ENCODE measurements at regions not wholly inside any gene's neighbourhood (a gene's known extent, or its start where the extent isn't known, plus 50 kb on each side); places are given as distances from the start of the nearest gene placed in this dataset.

DNA sequence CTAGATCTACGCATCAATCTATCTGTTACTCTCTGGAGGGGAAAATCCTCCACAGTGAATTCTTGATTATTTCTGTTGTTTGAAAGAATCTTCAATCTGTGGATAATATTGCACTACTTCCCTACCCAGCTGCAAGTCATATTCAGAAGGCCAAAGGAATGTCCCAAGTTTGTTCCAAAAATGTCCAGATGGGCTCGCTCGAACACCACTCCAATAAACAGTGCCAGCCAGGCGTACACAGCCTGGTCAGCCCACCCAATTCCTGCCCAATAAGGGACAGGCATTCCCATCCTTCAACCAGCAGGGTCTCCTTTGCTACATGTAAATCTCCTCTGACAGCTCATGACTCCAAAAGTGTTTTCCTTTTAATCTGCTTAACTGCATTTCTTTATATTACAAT lies 80.7 kb upstream of the GPM6B start:
- no peak overlapping the region for H3K4me3 ChIP-seq
- peak overlapping the region in 1 of 2 donors; percentile 12 for H3K27ac ChIP-seq
- DNase-seq (ENCODE audit: low spot score) = no peak
- TF ChIP-seq, protein P1, sequence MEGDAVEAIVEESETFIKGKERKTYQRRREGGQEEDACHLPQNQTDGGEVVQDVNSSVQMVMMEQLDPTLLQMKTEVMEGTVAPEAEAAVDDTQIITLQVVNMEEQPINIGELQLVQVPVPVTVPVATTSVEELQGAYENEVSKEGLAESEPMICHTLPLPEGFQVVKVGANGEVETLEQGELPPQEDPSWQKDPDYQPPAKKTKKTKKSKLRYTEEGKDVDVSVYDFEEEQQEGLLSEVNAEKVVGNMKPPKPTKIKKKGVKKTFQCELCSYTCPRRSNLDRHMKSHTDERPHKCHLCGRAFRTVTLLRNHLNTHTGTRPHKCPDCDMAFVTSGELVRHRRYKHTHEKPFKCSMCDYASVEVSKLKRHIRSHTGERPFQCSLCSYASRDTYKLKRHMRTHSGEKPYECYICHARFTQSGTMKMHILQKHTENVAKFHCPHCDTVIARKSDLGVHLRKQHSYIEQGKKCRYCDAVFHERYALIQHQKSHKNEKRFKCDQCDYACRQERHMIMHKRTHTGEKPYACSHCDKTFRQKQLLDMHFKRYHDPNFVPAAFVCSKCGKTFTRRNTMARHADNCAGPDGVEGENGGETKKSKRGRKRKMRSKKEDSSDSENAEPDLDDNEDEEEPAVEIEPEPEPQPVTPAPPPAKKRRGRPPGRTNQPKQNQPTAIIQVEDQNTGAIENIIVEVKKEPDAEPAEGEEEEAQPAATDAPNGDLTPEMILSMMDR (IDR thresholded peaks at IDR 0.05) = no peak

DNA sequence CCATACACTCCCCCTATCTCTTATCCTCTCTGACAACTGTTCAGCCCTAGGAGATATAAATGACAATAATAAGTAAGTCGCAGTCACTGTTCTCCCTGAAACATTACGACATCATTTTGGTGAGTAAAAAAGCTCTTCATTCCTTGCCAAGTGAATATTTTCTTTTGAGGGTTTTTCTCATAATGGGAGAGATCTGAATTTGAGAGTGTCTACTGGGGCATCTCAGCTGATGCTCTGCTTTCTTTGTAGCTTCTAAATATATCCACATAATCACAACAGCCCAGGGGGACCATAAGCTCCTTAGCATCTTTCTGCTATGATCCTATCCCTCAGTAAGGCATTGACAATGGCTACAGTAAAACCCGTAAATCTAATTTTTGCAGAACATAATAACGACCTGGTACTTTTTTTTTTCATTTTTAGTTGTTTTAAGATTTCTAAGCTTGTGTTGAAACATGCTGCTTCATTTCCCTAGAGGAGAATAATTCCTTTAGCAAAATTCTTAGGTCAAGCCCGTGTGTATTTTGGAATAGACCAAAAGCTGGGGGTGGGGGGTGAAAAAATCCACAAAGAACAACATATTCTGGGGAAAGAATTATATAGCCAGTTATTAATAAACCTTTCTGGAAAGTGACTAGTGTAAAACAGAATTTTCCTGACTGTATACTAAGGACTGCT lies 78.1 kb upstream of the GPM6B start:
- TF ChIP-seq, protein P1 (IDR thresholded peaks at IDR 0.05) = no peak
- Histone ChIP-seq H3K4me3 (peak overlapping the region; percentile 18), H3K27ac (peak overlapping the region in 1 of 2 donors; percentile 30)
- no peak for DNase-seq (ENCODE audit: low spot score)

DNA sequence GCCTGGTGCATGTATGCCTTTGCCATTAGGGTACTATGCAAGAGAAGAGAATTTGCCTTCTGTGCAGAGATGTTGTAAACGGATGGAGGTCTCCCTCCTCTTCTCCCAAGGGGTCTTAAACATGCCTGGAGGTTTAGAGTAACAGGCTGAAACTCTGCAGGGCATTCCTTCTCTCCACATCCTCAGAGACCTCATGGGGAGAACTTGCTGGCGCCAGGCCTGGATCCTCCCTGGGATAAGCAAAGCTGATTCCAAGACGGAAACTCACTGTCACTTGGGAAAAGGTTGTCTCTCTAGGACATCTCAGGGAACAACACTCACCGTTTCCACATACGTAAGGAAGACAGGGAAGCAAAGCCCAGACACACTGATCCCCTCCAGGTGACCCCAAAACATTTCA lies 76.9 kb upstream of the GPM6B start:
- no peak overlapping the region for H3K27ac ChIP-seq
- TF ChIP-seq, protein P1 (IDR thresholded peaks at IDR 0.05) = no peak
- DNase-seq (ENCODE audit: low spot score) = no peak
- no peak overlapping the region for H3K4me3 ChIP-seq

DNA sequence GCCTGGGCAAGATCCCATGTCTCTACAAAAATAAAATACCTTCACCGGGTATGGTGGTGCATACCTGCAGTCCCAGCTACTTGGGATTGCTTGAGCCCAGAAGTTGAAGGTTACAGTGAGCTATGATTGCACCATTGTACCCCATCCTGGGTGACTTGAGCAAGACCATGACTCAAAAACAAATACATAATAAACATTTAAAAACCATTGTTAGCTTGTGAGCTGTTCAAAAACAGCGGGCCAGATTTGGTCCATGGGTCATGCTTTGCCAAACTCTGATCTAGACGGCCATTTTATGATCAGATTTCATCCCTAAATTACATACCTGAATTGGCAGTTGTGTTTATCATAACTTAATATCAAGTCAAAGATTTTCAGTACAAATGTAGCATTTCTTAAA lies 76.0 kb upstream of the GPM6B start:
- Histone ChIP-seq H3K27ac (no peak overlapping the region), H3K4me3 (no peak overlapping the region)
- DNase-seq (ENCODE audit: low spot score) = no peak
- TF ChIP-seq, protein P1 (IDR thresholded peaks at IDR 0.05) = no peak

DNA sequence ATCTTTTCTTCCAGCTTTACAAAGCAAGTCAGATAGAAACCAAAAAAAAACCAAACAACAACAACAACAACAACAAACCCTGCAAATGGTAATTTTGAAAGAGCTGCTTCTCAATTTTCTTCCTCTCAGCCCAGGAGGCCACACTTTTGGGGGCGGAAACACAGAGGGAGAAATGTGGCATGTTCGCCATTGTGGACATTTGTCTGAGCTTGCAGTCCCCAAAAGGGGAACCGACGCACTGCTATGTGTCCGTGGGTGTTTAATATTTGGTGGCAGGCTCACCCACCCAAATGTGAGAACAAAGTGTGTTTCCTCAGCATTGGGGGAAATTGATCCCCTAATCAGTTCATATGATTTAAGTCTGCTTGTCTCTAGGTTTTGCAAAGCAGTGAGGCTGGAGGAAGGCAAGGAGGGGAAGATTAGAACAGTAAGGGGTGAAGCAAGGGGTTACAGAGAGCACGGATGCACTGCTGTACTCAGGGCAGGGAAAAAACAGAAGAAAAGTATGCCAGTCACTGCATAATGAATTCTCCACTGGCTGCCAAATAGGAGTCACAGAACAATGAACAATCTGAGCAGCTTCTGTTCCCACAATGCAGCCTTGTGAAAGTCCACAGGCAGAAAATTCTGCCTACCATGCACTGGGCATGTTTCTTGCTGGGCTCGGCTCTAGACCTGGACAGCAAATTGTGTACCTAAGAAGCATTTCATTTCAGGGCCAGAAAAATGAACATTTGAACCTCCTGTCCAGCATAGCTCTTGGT lies 74.7 kb upstream of the GPM6B start:
- no peak overlapping the region for H3K27ac ChIP-seq

DNA sequence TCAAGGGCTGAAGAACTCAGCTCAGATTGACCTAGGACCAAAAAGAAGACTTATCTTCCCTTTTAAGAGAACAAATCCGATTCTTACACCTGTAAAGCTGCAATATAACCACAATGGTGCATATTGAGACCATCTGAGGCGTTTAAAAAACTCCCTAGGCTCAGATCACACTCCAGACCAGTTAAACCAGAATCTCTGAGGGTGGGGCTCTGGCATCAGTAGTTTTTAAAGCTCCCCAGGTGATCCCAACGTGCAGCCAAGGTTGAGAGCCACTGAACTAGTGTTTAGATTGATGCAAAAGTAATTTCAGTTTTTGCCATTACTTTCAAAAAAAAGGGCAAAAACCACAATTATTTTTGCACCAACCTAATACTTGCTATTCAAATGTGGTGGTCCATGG lies 73.9 kb upstream of the GPM6B start:
- no peak for DNase-seq (ENCODE audit: low spot score)
- H3K4me3 ChIP-seq = no peak overlapping the region
- TF ChIP-seq, protein P1 (IDR thresholded peaks at IDR 0.05) = no peak
- no peak overlapping the region for H3K27ac ChIP-seq

More for the DNA sequence above, 74.7 kb upstream of the GPM6B start:
- no peak overlapping the region for H3K4me3 ChIP-seq
- TF ChIP-seq, protein P1 (IDR thresholded peaks at IDR 0.05) = no peak
- DNase-seq (ENCODE audit: low spot score) = no peak

DNA sequence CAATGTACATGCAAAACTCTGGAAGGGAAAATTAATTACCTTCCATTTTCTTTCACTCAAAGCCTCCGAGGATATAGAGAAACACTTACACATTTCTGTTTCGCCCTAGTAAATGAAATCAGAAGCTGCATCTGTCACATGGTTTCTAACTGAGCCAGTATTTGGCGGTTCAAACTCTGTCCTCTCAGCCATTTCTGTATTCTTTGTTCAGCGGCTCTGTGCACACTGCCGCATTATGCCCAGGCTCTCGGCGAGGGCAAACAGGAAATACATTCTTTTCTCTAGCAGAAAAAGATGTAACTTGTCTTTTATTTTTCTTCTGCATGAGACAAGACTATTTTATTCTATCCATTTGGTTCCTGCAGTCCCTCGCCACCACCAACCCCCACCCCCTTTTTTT lies 71.4 kb upstream of the GPM6B start:
- no peak overlapping the region for H3K27ac ChIP-seq

More for the DNA sequence above, 71.4 kb upstream of the GPM6B start:
- no peak for DNase-seq (ENCODE audit: low spot score)
- TF ChIP-seq, protein P1 (IDR thresholded peaks at IDR 0.05) = no peak
- no peak overlapping the region for H3K4me3 ChIP-seq

All from coronary artery (tissue), 2 donors.